HG03354 (cell line): ENCODE measurements at regions not wholly inside any gene's neighbourhood (a gene's known extent, or its start where the extent isn't known, plus 50 kb on each side); places are given as distances from the start of the nearest gene placed in this dataset.
"Not testable (repeated sequence)": the region's sequence is repeated elsewhere in the genome, so short reads cannot be mapped to it uniquely, and the experiment has no call there.

ENCODE experiments used
- ATAC-seq: cut with Tn5 transposase; IDR thresholded peaks from one replicate; pipeline ENCODE4 v1.9.1; 2021; ENCODE audit warnings: mild to moderate bottlenecking; ENCODE audit not compliant: unreplicated experiment, poor library complexity, severe bottlenecking

GRCh38 chr5:125249400-125249799, 503.0 kb upstream of the ZNF608 start:
- no peak for ATAC-seq

GRCh38 chr5:125251703-125252102, 505.3 kb upstream of the ZNF608 start:
- ATAC-seq: no peak

- not testable (repeated sequence) for ATAC-seq
Observed at GRCh38 chr5:125253634-125254033, 507.2 kb upstream of the ZNF608 start.

- ATAC-seq: no peak
Observed at GRCh38 chr5:125254267-125254666, 507.8 kb upstream of the ZNF608 start.

GRCh38 chr5:125256296-125256695, 509.9 kb upstream of the ZNF608 start:
- ATAC-seq: no peak

GRCh38 chr5:125257057-125257972, 510.9 kb upstream of the ZNF608 start:
- no peak for ATAC-seq

GRCh38 chr5:125257997-125258396, 511.6 kb upstream of the ZNF608 start:
- no peak for ATAC-seq

- no peak for ATAC-seq
Observed at GRCh38 chr5:125258615-125259014, 512.2 kb upstream of the ZNF608 start.

GRCh38 chr5:125261505-125262250, 515.2 kb upstream of the ZNF608 start:
- ATAC-seq: no peak

- ATAC-seq: no peak
Observed at GRCh38 chr5:125262782-125263181, 516.3 kb upstream of the ZNF608 start.

GRCh38 chr5:125263356-125263755, 516.9 kb upstream of the ZNF608 start:
- ATAC-seq: no peak

- no peak for ATAC-seq
Observed at GRCh38 chr5:125266106-125266505, 519.7 kb upstream of the ZNF608 start.

GRCh38 chr5:125267636-125268248, 521.3 kb upstream of the ZNF608 start:
- no peak for ATAC-seq

- no peak for ATAC-seq
Observed at GRCh38 chr5:125269926-125270325, 523.5 kb upstream of the ZNF608 start.

GRCh38 chr5:125272357-125272756, 525.9 kb upstream of the ZNF608 start:
- no peak for ATAC-seq

GRCh38 chr5:125274211-125274610, 527.8 kb upstream of the ZNF608 start:
- ATAC-seq: no peak

- ATAC-seq: no peak
Observed at GRCh38 chr5:125274938-125275724, 528.7 kb upstream of the ZNF608 start.

- ATAC-seq: no peak
Observed at GRCh38 chr5:125275725-125276090, 529.3 kb upstream of the ZNF608 start.

GRCh38 chr5:125276096-125276495, 529.7 kb upstream of the ZNF608 start:
- ATAC-seq: no peak
